Ishikawa (cell line): ENCODE measurements at regions not wholly inside any gene's neighbourhood (a gene's known extent, or its start where the extent isn't known, plus 50 kb on each side); places are given as distances from the start of the nearest gene placed in this dataset.

ENCODE experiments used
- RAD21 ChIP-seq: IDR thresholded peaks from 2 replicates; pipeline ENCODE4 v1.6.1; 2012; ENCODE audit warnings: low read depth
- TCF12 ChIP-seq: IDR thresholded peaks from 2 replicates; pipeline ENCODE4 v1.6.1; 2012; ENCODE audit warnings: low read depth

DNA sequence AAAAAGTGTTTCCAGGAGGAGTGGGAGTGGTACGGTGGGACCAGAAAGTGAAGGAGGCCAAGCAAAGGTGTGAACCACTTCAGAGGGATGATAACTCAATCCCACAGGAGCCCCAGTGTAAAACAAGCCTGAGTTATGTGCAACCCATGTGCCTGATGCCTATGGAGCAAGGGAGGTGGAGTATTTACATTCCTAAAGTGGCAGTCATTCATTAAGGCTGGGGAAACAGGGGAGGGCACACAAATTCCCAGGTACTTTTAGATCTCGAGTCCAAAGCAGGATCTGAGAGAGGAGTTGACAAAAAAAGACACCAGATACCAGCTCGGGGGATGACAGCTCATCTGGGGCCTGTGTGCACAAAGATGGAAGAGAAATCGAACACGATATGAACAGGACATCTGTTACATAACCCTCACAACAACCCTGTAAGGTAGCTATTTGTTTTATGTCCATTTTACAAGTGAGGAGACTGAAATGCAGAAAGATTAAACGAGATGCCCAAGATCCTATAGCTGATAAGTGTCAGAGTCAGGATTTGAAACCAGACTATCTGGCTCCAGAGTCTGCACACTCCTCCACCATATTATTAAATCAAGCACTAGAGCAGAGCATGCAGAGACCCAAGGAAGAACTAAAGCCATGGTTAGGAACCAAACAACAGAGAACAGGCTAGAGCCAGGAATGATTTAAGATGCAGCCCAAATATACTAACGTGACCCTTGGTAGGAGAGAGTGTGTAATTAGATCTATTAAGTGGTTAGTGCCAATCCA is 91.9 kb upstream of the MAPK10 start:
- no peak for TF ChIP-seq TCF12
- TF ChIP-seq RAD21, result no peak
